GM21390 (cell line): ENCODE measurements at regions not wholly inside any gene's neighbourhood (a gene's known extent, or its start where the extent isn't known, plus 50 kb on each side); places are given as distances from the start of the nearest gene placed in this dataset.
"Not testable (repeated sequence)": the region's sequence is repeated elsewhere in the genome, so short reads cannot be mapped to it uniquely, and the experiment has no call there.

Source experiments
- ATAC-seq: cut with Tn5 transposase; IDR thresholded peaks from one replicate; pipeline ENCODE4 v1.9.1; 2021; ENCODE audit not compliant: unreplicated experiment

DNA sequence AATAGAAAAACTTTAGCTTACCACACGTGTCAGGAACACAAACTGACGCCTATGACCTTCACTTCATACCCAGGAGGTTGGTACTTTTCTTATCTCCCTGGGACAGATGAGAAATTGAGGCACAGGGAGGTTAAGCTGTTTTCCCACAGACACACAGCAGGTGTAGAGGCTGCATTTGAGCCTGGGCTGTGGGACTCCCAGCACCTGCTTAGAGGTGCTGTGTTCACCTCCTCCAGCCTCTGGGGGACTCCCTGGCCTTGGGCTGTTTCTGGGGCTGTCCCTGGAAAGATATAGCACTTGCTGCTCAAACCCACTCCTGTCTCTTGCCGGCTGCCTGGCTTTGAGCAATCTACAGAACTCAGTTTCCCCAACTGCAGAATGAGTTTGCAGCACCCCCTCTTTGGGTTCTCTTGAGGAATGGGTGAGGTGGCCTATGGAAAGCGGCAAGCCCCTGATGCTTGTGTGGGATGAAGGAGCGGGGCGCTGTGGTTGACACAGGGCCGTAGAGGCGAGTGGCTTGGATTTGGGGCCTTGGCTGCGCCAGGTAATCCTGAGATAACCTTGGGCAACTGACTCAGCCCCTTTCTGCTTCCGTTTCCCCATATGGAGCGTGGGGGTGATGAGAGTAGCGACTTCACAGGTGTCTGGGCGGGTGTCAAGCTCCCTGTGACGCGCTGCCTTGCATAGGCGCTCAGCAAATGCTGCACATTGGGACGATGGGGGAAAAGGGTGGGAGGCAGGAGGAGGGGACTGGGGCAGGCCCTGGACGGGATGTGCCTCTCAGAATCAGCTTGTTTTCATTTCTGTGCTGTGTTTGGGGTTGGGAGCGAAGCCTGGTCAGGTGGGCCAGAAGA is 104.5 kb upstream of the CIBAR2 start:
- ATAC-seq, result no peak

DNA sequence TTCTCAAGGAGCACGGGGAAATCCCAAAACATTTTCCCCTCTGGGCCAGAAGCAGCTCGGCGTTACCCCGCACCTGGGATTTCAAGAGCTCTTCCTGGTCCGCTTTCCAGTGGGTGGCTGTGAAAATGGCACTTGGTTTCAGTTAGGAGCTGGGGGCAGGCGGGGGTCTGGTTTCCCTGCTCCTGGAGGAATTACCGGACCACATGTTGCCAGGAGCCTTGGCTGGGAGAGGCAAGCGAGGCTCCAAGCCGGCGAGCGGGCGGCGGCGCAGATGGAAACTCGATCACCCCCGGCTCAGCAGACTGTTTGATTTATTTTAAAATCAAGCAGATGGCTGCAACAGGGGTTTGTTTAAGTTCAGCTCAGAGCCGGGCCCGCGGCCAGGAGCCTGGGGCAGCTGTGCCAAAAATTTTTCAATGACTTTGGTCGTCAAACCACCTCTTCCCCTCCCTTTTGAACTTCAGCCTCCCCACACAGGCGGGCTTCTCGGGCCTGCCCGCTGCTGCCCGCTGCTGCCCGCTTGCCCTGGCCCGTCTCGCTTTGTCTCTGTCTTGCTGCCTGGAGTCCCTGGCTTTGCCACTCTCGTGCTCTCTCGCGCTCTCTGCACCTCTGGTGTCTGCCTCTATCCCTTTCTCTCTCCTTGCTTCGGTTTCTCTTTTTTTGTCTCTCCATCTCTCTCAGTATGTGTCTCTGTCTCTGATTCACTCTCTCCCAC is 108.0 kb upstream of the CIBAR2 start:
- ATAC-seq, result no peak

DNA sequence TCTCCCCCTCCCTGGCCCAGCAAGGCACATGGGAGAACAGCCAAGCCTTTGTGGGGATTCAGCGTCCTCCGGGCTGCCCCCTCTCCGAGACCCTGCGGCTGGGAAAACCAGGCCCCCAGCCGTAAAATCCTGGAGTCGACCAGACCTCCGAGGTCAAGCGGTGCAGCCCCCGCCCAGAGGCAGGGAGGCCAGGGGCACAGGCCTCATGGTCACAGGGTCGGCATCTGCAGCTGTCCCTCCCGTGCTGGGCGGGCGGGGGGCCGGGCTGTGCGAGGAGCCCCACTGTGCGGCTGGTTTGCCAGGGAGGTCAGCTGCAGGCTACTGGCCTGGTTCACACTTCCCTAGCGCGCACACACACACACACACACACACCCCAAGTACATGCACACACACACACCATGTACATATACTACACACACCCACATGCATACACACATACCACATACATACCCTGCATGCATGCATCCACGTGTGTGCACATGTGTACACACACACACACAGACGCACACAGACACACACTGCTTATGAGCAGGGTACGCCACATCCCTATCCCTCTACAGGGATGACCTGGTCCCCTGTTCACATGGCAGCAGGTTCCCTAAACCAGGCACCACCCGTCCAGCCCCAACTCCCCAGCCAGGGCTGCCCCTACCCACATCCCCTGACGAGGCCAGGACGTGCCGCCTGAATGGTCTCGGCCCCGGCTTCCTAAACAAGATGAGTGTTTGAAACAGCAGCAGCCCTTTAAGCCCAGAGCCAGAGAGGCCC is 108.9 kb upstream of the CIBAR2 start:
- no peak for ATAC-seq

DNA sequence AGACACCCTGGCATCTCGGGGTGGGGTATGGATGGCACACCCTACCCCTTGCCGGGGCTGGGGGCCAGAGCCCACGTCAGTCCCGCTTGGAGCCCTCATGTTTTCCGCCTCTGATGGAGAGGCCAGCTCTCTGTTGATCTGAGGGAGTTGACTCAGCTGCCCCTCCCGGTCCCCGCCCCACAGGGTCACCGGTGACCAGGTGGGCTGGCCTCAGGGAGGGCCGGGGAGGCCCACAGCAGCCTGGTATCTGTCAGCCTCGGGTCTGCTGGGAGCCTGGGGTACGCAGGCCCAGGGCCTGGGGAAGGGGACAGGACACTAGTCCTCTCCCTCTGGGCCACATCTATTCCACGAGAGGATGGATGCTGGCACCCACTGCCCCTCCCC is 109.5 kb upstream of the CIBAR2 start:
- ATAC-seq, result no peak

DNA sequence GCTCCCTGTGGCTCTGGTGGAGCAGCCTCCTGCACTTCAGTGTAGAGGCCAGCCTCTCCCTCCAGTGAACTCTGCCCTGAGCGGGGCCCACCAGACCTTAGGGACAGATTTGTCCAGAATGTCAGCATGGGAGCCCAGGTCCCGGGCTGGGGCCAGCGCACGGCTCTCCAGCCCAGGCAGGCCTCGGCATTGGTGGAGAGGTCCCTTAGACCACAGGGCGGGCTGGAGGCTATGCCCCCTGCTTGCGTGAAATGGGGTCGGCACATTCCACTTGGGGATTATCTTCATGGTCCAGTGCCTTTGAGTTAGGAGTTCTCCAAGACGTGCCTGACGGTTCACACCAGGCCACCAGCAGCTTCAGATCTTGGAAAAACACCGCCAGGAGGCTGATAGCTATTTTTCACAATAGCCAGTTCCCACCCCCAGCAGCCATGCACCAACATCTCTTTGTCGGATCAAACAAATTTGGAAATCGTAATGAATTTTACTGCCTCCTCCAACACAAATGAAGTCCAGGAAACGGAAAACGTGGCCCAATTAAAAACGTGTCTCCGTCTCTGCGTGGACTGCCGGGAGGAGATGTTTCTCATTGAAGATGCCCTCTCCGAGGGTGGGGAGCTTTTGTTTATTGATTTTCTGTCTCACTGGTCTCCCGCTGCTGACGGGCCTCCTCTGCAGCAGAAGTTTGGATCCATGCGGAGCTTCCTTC is 110.0 kb upstream of the CIBAR2 start:
- no peak for ATAC-seq

- no peak for ATAC-seq
These were observed 113.0 kb upstream of the CIBAR2 start for GRCh38 chr16:85225257-85225656.

- no peak for ATAC-seq
These were observed 113.4 kb upstream of the CIBAR2 start for GRCh38 chr16:85225721-85226120.

DNA sequence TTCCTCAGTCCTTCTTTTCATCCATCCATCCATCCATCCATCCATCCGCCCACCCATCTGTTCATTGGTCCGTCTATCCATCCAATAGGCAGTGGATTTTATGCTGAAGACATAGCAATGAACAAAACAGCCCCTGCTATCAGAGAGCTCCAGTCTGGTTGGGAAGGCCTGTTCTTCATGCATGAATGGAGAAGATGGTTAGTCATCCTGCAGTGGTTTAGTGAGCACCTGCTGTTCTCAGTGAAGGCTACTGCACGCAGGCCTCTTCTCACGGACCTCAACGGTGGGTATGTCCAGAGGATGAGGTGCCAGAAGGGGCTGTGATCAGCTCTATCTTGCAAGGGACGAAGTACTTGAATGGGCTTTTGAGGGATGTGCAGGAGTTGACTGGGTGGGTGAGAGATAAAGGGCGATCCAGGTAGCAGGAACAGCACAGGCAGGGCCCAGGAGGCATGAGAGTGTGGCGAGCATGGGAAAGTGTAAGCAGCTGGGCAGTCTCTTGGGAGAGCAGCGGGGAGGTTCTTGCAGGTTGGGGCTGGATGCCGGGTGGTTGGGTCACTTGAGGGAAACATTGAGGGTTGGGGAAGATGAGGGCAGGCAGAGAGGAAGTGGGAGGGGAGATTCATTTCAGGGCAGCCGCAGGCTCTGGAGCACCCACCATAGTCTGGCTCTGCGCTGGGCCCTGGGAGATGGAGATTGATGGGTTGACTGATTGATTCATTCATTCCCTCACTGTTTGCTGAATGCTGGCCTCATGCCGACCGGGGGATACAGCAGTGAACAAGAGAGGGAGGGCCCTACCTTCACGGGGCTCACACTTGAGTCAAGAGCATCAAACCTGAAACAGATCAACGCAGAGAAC is 115.0 kb upstream of the CIBAR2 start:
- ATAC-seq, result peak; percentile 76

- no peak for ATAC-seq
These were observed 115.9 kb upstream of the CIBAR2 start for GRCh38 chr16:85227946-85228862.

- no peak for ATAC-seq
These were observed 116.7 kb upstream of the CIBAR2 start for GRCh38 chr16:85228970-85229430.

DNA sequence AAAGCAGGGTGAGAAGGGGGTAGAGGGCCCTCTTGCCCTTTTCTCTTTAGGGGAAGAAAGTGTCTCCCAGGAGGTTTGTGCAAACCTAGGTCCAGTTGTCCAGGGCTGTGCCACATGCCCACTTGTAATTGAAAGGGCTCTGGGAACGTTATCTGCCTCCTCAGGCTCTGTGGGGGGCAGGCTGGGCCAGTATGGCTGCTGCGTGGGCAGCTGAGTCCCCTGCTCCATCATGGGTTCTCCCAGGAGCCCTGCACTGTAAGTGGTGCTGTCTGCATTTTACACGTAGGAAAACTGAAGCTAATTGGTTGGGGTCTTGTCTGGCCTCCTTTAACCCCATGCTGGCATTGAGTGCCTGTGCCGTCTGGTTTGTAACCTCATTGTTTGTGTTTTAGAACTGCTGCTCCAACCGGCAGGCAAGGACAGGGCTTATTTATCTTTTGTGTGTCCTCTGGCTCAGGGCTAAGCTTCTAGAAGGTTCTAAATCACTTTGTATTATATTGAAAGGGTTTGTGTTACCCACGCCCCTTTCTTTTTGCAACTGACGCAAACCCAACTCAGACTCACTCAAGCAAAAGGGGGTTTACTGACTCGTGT is 117.7 kb upstream of the CIBAR2 start:
- no peak for ATAC-seq

DNA sequence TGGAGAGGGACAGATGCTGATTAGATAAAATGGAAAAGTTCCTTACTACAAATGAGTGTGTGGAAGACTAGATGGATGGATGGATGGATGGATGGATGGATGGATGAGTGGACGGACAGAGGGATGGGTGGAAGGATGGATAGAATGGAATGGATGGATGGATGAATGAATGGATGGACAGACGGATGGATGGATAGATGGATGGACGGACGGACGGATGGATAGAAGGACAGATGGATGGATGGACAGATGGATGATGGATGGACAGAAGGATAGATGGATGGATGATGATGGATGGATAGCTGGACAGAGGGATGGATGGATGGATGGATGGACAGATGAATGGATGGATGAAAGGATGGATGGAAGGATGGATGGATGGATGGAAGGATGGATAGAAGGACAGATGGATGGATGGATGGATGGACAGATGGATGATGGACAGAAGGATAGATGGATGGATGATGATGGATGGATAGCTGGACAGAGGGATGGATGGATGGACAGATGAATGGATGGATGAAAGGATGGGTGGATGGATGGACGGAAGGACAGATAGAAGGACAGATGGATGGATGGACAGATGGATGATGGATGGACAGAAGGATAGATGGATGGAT is 118.6 kb upstream of the CIBAR2 start:
- ATAC-seq, result not testable (repeated sequence)

DNA sequence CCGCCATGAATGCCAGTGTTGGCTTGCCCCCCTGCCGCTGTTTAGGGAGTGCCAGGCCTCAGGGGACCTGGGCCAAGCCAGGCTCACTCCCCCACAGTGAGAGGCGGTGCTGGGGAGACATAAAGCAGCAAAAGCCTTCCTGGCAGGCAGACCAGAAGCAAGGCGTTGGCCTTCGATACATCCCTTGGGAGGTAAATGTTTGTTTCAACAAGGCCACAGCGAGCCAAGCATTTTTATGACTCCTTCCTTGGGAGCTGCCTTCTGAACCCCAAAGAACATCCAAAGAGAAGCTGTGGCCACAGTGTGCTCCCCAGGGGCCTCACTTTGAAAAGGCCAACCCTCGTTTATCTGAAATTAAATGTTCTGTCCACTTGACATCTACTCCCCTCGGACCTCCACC is 119.7 kb upstream of the CIBAR2 start:
- ATAC-seq, result no peak

- no peak for ATAC-seq
These were observed 120.3 kb upstream of the CIBAR2 start for GRCh38 chr16:85232369-85233142.

DNA sequence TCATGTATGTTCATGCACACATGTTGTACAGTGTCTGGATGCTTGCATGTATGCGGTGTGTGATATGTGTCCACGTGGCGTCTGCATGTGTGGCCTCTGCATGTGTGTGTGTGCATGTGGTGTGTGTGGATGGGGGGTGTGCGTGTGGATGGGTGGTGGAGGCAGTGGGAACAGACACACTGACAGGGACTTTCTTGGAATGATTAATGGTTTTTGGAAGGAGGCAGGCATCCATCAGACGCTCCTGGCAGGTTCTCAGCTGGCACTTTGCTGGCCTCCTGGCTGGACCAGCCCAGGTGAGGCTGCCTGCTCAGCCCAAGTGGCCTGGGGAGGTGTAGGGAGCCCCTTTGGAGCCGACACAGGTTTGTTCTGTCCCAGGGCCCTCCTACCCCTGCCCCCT is 121.2 kb upstream of the CIBAR2 start:
- ATAC-seq, result no peak

DNA sequence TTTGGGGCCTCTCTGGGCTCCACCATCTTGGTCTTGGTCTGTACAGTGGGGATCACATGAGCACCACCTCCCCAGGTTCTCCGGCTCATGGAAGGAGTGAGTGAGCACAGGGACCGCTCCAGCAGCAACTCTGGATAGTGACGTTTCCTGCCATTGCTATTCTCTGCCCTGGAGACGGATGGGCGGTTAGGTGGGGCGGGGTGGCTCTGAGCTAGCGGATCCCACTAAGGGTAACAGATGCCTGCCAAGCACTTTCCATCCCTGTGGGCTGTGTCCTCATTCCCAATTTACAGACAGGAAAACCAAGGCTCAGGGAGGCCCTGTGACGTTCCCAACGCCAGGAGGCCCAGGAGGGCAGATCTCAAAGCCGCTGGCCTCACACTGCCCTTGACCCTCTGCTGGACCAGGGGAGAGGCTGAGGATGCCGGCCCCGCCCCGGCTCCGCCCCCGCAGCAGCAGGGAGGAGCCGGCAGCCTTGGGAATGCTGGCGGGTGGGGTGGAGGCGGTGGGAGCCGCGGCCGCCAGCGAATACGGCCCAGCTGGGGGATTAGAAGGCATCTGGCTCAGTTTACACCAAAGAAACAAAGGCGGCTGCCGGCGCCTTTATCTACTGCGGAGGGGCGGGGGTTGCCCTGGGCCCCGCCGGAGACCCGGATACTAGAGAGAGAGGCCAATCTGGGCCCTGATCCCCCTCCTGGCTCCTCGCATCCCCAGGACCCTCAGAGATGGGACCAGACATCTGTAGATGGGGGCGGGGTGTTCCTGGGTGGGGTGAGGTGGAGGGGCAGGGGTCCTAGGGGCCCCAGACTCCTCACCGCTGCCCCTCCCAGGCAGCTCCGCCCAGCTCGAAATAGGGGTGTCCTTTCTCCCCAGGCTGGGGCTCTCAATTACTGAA is 122.3 kb upstream of the CIBAR2 start:
- no peak for ATAC-seq
